Middle frontal gyrus (tissue), 1 donor: ENCODE measurements at regions not wholly inside any gene's neighbourhood (a gene's known extent, or its start where the extent isn't known, plus 50 kb on each side); places are given as distances from the start of the nearest gene placed in this dataset.

ENCODE experiments used
- DNase-seq: peaks from one replicate; pipeline ENCODE4 v3.0.0-alpha.2; 2015; ENCODE audit warnings: low spot score; ENCODE audit errors: extremely low spot score

DNA sequence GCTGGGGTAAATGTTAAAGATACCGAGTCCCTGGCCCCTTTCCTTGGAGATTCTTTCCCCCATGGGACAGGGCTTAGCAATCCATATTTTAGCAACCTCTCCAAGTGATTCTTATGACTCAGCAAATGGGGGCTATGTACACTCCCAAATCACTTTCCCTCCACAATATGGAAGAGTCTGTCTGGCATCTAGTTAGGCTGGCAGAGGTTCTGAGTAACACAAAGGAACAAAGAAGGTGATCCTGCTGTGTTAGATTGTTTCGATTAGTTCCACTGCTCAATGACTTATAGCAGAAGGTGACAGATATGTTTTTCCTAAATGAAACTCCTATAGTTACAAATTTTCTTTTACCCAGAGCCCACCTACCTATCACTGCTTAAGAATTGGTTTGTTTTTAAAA, 154.0 kb upstream of the SYT13 start:
- no peak for DNase-seq

DNA sequence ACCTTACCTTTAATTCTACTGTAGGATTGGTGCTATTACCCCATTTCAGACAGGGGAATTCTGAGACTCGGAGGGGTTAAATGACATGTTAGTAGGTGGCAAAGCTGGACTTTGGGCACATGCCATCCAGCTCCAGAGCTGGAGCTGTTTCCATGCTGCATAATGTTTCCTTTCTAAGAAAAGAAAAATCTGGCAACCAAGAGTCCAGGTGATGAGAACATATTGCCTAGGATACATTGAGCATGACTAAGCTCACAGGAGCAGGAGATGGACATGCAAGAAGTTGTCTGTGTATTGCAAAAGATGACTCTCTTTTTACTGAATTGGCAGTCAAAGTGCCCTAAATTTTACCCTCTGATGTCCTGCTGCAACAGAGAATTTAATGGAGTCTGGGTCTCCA, 150.8 kb upstream of the SYT13 start:
- no peak for DNase-seq

DNA sequence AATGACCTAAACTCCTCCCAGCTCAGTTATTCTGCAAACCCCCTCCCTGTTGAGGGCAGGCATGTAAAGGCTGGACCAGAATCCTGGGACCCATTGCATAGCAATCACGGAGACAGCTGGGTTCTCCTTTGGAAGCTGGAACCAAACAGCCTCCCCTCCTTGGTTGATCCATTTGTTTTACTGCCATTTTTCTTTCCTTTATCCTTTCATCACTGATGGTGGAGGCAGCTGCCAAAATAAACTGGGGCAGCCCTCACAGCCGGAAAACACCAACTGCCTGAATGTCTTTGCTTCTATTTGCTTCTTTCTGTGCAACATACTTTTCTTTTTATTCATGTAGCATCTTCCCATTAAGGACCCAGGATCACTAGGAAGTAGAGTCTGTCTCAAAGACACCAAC, 150.0 kb upstream of the SYT13 start:
- DNase-seq, result no peak

DNA sequence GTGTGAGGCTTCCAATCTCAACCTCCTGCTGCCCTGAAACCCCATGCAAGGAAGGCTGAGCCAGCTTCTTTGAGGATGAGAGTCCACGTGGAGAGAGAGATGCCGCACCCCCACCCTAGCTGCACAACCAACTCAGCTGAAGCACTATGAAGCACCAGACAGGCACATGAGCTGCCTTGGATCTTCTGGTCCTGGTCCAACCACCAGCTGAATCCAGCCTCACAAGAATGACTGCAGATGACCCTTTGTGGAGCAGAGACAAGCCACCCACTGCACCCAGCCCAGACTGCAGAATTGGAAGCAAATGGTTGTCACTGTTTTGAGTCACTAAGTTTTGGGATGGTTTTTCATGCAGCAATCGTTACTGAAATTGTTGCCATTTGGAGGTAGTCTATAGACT, 149.6 kb upstream of the SYT13 start:
- DNase-seq, result no peak

DNA sequence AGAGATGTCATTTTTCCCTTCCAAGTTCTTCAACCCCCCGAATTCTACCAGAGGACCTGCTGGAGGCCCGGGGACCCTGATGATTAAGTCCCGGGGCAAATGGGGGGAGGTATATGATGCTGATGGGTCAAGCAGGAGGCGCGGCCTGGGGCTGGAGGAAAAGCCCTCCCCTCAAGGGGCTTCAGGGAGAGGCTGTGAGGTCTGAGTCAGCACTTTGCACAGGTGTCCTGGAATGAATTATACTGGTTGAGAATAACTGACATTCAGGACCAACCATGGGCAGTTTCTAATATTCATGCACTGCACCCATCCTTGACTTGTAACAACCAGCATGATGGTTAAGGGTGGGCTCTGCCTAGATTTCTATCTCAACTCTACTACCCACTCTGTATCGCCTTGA, 146.8 kb upstream of the SYT13 start:
- DNase-seq, result no peak

DNA sequence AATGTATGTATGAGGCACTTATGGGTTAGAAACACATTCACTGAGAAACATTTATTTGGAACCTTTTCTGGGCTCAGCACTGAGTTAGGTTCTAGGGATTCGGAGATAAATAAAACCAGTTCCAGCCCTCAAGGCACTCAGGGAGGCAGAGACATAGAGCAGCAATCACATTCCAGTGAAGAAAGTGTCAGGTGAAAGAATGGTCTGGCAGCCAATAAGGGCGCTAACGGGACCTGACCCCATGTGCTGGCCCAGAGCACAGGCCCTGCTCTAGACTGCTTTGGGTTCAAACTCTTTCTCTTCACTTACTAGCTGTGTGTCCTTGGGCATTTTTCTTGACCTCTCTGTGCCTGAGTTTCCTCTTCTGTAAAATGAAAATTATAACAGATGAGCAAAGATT, 146.0 kb upstream of the SYT13 start:
- DNase-seq, result no peak

DNA sequence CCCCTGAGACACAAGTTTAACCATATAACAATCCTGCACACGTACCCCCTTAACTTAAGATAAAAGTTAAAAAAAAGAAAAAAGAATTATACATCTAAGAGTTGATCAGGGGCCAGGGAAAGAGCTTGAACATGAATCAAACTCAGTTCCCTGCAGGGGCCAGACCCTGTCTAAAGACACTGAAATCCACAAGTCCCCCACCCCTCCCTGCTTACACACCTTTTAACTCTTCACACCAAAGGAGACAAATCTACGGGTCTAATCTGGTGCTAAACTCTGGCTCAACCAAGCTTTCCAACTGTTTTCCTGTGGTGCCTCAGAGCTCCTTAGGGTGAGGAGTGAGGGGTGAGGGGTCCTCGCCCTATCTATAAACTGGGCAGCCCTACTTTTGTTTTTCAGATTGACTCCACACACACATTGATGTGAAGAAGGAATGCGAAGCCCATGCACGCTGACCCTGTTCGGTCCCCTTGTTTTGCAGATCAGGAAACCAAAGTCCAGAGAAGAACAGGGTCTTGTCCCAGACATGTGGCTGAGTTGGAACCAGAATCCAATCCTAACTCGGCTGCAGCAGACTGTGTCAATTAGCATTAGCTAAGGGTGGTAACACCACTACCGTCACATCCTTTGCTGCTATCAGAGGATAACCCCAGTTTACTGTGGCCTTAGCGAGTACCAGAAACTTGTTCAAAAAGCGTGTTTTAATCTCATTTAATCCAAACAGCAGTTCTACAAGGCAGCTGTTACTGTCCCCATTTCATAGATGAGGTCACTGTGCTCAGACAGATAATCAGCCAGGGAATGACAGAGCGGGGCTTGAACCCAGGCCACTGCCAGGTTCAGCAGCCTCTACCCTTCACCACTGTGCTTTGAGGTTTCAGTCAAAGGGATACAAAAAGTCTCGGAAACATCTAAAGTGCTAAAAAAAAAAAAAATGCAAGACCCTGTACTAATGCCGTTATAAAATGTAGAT, 145.2 kb upstream of the SYT13 start:
- DNase-seq, result no peak

DNA sequence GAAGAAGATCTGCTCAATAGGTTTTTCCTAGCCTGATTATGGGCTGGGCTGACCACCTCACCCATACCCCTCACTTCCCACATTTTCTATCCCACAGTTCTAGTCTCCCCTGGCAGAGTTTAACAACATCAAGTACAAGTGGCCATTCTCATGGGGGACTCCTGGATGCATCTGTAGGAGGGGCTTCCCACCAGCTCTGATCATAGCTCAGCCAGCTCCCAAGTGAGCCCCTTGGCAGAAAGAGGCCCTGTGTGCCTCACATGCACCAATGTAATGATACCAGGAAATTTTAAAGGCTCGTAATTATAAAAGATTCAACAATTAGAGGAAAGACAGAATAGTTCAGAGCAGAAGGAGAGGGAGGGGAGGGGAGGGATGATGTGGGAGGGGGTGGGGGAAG, 144.2 kb upstream of the SYT13 start:
- DNase-seq, result no peak

DNA sequence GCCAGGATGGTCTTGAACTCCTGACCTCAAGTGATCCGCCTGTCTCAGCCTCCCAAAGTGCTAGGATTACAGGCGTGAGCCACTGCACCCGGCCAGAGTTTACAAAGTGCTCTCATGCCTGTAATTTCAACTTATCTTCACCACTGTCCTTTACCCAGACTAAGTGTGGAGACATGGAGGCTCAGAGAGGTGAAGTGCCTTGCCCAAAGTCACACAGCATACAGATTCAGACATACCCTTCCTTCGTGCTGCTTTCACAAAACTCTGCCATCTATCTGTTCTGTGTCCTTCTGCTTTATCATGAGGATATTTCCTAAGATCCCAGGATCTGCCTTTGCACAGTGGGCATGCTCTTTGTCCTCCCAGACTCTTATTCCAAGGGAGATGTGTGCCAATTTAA, 143.6 kb upstream of the SYT13 start:
- no peak for DNase-seq

DNA sequence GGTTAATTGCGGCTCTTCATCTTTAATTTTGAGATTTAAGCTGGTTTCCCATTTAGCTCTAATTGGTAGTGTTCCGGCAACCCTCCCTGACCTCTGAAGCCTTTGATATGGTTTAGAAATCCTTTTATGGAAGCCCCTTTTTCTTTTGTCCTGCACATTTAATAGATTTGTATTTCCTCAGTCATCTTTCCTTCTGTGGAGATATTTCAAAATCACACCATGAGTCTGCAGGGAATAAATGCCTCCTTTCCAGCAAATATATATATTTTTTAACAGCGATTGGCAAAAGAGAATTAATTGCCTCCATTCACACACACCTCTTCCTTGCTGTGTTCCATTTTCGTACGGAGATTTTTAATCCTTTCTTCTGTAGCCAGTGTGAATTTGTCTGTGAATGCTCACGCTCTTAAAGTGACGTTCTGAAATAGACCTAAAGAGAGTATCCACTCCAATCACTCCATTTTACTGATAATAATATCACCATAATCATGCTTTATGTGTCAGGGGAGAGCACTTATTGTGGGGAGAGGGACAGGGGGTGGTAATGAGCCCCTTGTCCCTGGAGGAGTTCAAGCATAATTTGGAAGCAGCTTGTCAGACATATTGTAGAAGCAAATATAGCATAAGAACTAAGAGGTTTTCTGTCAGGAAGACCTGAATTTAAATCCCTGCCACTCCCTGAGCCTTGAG, 142.5 kb upstream of the SYT13 start:
- no peak for DNase-seq

DNA sequence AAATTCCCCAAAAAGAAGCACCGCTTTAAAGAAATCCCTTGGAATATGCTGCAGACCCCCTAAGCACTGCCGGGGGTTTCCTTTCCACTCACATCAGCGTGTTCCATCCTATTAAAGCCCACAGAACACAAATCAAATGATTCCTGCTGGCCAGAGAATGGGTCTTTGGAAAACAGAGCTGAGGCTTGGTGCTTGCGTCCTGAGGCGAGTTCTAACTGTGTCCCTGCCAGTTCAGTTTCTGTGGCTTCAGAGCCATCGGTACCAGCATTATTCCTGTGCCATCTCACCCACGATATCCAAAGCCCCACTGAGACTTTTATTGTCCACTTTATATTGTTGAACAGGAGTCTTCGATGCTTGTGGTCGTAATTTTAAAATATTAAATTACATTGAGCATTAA, 142.0 kb upstream of the SYT13 start:
- DNase-seq, result no peak

DNA sequence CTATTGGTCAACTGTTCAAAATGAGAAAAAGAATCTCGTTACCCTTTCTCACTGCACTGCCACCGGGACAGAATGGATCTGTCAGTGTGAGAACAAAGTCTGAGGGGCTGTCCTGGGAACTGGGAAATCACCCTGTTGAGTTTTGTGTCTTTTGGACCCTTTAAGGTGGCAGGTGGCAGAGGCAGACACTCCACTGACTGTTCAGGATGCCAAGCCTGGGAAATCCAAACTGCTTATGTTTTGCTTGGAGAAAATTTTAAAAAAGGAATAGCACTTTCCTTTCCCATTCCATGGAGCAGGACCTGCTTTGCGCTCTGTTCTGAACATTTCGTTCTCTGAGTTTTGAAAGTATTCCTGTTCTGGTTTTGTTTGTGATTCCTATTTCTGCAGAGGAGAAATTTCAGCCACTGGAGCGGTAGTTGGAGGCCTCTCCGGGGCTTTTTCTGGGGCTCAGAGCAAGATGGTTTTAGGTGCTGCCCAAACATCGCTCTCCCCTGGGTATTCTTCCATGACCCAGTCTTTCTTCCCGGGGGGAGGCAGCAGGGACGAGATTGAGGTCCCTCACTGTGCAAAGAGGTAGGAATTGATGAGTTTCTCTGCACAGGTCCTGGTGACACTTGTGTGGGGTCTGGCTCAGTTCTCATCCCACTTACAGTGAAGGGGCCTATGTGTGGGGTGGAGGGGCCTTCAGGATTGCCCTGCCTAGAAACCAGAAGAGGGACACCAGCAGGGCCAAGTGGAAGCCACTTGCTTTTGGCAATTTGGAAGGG, 138.5 kb upstream of the SYT13 start:
- no peak for DNase-seq

DNA sequence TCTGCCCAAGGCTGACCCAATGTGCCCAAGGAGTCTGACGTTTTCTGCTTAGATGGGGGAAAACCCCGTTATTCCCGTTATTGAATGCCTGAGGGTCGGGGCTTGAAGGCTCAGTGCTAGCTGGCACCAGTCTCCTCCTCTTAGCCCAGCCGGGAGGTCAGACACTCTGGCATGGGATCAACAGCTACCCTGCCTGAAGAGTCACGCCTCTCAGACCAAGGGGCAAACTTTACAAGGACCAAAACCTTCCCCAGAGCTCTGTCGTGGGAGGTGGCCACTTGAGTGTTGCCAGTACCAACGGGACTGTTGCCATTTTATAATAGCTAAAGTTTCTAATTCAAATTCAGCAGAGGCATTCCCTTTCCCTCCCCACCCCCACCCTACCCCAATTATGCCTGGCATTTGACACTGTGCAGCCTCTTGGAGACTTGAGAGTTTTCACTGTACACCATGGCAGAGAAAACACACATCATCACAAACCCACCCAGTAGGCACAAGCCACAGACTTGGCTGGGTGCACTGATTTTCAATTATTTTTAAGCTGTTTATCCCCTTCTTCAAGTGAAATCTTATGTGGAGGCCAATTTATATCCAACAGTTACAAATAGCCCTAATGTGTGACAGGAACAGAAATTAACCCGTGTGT, 137.5 kb upstream of the SYT13 start:
- DNase-seq, result no peak

DNA sequence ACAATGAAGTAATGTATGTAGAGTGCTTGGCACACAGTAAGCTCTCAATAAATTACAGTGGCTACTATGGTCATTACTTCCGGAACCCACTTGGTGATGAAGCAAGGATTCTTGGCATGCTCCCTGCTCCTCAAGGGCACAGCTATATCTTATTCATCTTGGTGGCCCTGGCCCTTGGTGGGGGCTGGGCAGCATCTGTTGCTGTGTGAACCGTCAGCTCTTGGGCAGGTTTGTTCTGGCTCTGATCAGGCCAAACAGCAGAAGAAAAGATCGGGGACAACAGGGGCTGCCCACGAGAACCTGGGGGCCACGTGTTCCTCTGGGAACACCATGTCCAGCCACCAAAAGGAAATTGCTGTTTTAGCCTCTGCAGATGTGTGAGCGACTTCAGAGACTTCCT, 136.9 kb upstream of the SYT13 start:
- DNase-seq, result no peak

DNA sequence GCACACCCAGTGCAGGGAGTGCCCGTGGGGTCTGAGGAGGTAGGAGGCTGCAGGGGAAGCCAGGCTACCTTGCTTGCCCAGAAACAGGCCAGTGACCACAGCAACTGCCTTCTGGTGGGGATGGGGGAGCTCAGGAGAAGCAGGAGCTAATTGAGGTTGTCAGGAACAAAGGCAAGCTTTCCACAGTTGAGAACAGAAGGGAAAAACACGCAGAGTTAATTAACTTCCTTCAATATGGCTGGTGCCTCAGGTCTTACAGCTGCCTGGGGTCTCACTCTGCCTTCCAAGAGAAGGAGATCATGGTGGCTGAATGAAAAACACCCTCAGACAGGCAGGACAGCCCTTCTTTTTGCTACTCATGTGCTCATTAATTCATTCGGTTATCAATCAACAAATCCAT, 127.9 kb upstream of the SYT13 start:
- no peak for DNase-seq

DNA sequence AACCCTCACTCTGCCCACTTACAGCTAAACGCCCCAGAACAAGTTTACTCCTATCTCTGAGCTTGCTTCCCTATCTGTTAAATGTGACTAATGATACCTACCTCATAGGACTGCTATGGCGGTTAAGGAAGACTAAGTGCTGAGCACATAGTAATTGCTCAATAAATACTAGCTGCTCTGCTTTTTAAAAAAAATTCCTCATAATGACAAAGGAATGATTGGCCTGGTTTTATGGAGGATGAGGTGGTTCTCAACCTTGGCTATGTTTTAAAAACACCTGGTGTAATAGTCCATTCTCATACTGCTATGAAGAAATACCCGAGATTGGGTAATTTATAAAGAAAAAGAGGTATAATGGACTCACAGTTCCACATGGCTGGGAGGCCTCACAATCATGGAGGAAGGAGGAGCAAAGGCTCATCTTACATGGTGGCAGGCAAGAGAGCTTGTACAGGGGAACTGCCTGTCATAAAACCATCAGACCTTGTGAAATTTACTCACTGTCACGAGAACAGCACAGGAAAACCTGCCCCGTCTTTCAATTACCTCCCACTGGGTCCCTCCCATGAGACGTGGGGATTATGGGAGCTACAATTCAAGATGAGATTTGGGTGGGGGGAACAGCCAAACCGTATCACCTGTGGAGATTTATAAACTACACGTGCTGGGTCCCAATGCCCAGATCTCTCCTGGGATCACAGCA, 127.2 kb upstream of the SYT13 start:
- DNase-seq, result no peak

DNA sequence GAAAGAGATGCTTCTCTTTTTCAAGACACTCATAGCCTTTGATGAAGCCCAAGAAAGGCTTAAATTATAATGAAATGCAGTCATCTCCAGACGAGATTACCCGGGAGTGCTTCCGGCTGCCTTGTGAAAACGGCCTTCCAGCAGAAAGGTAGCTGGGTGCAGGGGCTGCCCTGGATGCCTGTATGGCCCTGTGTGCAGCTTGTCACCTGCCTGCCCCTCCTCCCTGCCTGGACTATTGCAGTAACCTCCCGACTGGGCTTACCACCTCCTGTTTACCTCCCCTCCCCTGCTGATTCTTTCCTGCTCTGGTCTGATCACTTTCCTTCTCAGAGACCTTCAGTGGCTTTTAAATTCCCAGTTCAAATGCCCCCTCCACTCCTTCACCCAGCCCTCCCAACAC, 126.4 kb upstream of the SYT13 start:
- DNase-seq, result no peak

DNA sequence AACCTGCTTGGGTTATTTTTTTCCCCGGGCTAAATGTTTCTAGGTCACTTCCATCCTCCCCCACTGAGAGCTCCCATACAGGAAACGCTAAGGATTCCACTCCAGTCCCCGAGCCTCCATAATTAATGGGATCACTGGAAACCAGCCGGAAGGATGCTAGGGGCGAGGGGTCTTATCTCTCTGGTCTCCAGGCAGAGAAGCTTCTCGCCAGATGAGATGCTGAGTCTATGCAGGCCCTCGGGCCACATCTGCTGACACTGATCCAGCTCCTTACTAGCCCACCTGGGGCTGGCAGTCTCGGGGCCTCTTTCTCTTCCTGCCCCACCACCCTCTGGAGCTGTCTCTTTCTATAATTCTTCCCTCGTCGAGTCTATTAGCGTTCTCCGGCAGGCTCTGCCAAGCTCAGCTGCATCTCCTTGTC, 125.9 kb upstream of the SYT13 start:
- DNase-seq, result no peak

DNA sequence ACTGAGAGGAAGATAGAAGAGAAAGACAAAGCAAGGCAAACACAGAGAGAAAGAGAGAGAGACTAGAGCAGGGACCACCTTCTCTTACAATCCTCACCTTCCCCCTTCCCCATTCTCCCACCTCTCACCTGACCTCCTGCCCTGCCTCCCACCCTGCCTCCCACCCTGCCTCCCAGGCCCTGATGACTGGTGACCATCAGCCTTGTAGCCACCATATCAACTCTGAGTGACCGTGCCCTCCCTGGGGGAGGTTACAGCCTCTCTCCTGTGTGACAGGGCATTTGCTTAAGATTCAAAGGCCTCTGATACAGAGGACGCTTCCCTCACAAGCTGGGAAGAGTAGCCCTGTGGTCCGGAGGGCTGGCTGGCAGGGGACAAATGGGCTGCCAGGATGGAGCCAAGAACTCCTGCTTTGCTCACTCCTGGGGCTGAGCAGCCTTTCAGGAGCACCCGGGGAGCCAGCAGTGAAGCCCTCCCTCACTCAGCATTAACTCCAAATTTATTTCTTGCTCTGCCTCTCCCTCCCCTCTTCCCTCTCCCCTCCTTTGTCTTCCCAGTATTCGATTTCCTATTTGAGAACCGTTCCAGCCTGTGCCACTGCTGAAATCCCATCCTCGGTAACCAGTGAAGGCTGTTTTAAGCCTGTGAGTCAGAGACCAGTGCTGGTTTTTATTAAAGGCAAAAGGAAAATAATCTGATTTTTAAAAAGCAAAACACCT, 125.2 kb upstream of the SYT13 start:
- peak; percentile 43 for DNase-seq
